ENCODE measurements at regions not wholly inside any gene's neighbourhood (a gene's known extent, or its start where the extent isn't known, plus 50 kb on each side); places are given as distances from the start of the nearest gene placed in this dataset.

DNA sequence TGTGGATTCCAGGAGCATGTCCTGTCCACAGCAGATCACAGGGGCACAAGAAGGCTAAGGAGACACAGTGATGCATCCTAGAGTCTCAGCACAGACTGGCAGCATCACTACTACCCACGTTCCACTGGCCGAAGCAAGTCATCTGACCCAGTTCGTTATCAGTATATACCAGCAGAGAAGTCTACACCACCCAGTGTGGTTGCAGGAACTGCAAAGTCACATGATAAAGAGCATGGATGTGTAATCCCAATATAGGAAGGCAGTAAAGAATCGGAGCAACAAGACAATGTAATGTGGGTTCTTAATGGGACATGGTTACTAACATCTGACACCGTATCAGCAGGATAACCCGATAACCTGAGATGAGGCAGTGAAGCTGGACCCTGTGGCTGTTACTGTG is 246.6 kb downstream of the RRAGC start:
- H3K4me2 ChIP-seq, result no peak overlapping the region
- TF ChIP-seq, protein P1, sequence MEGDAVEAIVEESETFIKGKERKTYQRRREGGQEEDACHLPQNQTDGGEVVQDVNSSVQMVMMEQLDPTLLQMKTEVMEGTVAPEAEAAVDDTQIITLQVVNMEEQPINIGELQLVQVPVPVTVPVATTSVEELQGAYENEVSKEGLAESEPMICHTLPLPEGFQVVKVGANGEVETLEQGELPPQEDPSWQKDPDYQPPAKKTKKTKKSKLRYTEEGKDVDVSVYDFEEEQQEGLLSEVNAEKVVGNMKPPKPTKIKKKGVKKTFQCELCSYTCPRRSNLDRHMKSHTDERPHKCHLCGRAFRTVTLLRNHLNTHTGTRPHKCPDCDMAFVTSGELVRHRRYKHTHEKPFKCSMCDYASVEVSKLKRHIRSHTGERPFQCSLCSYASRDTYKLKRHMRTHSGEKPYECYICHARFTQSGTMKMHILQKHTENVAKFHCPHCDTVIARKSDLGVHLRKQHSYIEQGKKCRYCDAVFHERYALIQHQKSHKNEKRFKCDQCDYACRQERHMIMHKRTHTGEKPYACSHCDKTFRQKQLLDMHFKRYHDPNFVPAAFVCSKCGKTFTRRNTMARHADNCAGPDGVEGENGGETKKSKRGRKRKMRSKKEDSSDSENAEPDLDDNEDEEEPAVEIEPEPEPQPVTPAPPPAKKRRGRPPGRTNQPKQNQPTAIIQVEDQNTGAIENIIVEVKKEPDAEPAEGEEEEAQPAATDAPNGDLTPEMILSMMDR (conservative IDR thresholded peaks at IDR 0.05), result no peak
- no peak for TF ChIP-seq EZH2 (IDR thresholded peaks at IDR 0.05; ENCODE audit: low read depth)
- H3K36me3 ChIP-seq (ENCODE audit: low read depth), result no peaks in the 10 kb centered on the region
- no peak overlapping the region for H3K4me3 ChIP-seq
- H3K9me3 ChIP-seq (ENCODE audit: insufficient read depth, low read depth), result no peaks in the 10 kb centered on the region
- no peaks in the 10 kb centered on the region for H4K20me1 ChIP-seq (ENCODE audit: insufficient read depth)
- H3K4me1 ChIP-seq (replicated peaks; ENCODE audit: insufficient read depth), result no peaks in the 10 kb centered on the region
- ChIA-PET CTCF (no interaction called here), POLR2A (ENCODE audit: unreplicated experiment) (no interaction called here)
- H3K79me2 ChIP-seq (ENCODE audit: low read depth), result no peaks in the 10 kb centered on the region
- intact Hi-C loops (cut with micrococcal nuclease; ENCODE audit: unreplicated experiment), result no loop called here
- H2AFZ ChIP-seq, result no peak overlapping the region
- H3K27me3 ChIP-seq (ENCODE audit: insufficient read depth, low read depth), result peaks cover 53% of the 10 kb centered on the region
- H3K9me2 ChIP-seq (ENCODE audit: insufficient read depth), result no peaks in the 10 kb centered on the region
- H3K27ac ChIP-seq, result no peak overlapping the region
- H3F3A ChIP-seq (ENCODE audit: insufficient read depth, low read depth), result no peaks in the 10 kb centered on the region
- BruUV-seq (replicated peaks), result no TSS peak
- DNase-seq, result no peak

DNA sequence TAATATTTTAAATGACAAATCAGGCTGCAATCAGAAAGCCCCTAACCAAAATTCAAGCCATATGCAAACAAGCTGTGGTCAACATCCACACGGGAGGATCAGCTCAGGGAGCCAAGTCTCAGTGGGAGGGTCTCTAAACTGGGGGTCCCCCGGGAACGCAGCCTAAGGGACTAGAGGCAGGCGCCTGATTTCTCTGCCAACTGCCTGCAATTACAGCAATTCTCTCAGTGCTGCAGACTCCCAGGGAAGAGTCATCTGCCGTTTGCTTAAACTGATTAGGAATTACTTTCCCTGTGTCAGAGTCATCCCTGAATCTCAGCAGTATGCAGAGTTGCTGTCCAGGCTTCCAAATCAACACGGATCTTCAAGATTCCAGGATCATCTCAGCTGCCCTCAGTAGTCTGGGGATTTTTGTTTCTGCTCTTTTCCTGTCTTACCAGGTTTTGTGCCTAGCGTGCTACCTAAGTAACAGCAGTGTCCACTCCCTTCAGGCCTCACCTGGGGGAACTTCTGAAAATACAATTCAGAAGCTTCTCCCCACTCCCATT is 247.8 kb downstream of the RRAGC start:
- BruUV-seq (replicated peaks), result no TSS peak

DNA sequence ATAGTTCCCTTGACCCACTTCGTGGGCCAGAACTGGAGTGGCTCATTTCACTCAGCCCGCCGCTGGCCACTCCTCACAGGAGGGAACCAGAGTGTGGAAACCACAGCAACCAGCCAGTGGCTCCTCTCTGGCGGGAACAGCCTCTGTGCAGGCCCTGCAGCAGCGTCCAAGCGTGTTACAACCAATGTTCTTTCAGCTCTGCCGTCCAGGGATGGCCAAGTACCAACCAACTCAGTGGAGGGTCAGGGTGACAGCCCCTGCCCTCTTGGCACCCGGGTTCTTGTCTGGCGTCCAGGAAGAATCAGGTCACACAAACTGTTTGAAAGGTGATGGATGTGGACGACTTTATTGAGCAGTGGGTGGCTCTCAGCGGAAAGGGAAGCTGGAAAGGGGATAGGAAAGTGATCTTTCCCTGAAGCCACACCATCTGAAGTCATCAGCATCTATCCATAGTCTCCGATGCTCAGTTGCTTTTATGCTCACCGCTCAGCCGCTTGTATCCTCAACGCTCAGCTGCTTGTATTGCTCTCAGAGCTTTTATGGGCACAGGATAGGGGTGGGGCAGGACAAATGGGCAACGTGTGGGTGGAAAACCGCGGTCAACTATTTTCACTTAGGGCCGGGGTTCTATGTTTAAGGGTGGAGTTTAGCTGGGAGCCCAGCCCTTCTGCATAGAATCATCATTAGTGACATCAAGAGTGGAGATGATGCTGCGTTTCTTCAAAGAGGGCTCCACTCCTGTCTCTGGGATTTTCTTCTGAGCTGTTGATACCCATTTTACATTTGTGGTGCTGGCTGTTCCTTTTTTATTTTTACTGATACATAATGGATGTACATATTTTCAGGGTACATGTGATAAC is 250.2 kb downstream of the RRAGC start:
- H3K9me3 ChIP-seq (ENCODE audit: insufficient read depth, low read depth), result no peaks in the 10 kb centered on the region
- intact Hi-C loops (cut with micrococcal nuclease; ENCODE audit: unreplicated experiment), result no loop called here
- no peaks in the 10 kb centered on the region for H3F3A ChIP-seq (ENCODE audit: insufficient read depth, low read depth)
- ChIA-PET POLR2A (ENCODE audit: unreplicated experiment) (no interaction called here), CTCF (interaction anchor here (0.6 kb wide), 1 partner anchor 402 kb away, joined by 8 read pairs; no protein-coding TSS in a partner anchor)
- no peaks in the 10 kb centered on the region for H4K20me1 ChIP-seq (ENCODE audit: insufficient read depth)
- H2AFZ ChIP-seq, result no peak overlapping the region
- BruUV-seq (replicated peaks), result no TSS peak
- H3K4me2 ChIP-seq, result no peak overlapping the region
- H3K27ac ChIP-seq, result no peak overlapping the region
- H3K4me3 ChIP-seq, result no peak overlapping the region
- H3K4me1 ChIP-seq (replicated peaks; ENCODE audit: insufficient read depth), result no peaks in the 10 kb centered on the region
- H3K79me2 ChIP-seq (ENCODE audit: low read depth), result no peaks in the 10 kb centered on the region
- TF ChIP-seq EZH2 (IDR thresholded peaks at IDR 0.05; ENCODE audit: low read depth), result no peak
- TF ChIP-seq, protein P1 (conservative IDR thresholded peaks at IDR 0.05), result no peak
- H3K9me2 ChIP-seq (ENCODE audit: insufficient read depth), result no peaks in the 10 kb centered on the region
- peaks cover 60% of the 10 kb centered on the region for H3K27me3 ChIP-seq (ENCODE audit: insufficient read depth, low read depth)
- no peaks in the 10 kb centered on the region for H3K36me3 ChIP-seq (ENCODE audit: low read depth)
- DNase-seq, result no peak

More for the DNA sequence above, 247.8 kb downstream of the RRAGC start:
- Histone ChIP-seq H3K9me3 (ENCODE audit: insufficient read depth, low read depth) (no peaks in the 10 kb centered on the region), H3K79me2 (ENCODE audit: low read depth) (no peaks in the 10 kb centered on the region), H4K20me1 (ENCODE audit: insufficient read depth) (no peaks in the 10 kb centered on the region), H3F3A (ENCODE audit: insufficient read depth, low read depth) (no peaks in the 10 kb centered on the region), H3K36me3 (ENCODE audit: low read depth) (no peaks in the 10 kb centered on the region), H3K4me1 (replicated peaks; ENCODE audit: insufficient read depth) (no peaks in the 10 kb centered on the region), H2AFZ (no peak overlapping the region), H3K27me3 (ENCODE audit: insufficient read depth, low read depth) (peaks cover 53% of the 10 kb centered on the region), H3K27ac (no peak overlapping the region), H3K4me3 (no peak overlapping the region), H3K9me2 (ENCODE audit: insufficient read depth) (no peaks in the 10 kb centered on the region), H3K4me2 (no peak overlapping the region)
- ChIA-PET POLR2A (ENCODE audit: unreplicated experiment) (no interaction called here), CTCF (no interaction called here)
- no peak for DNase-seq
- no peak for TF ChIP-seq EZH2 (IDR thresholded peaks at IDR 0.05; ENCODE audit: low read depth)
- TF ChIP-seq, protein P1 (conservative IDR thresholded peaks at IDR 0.05), result no peak
- intact Hi-C loops (cut with micrococcal nuclease; ENCODE audit: unreplicated experiment), result no loop called here

Data from PC-9 (cell line).